Body of pancreas (tissue), 4 donors: ENCODE measurements at regions not wholly inside any gene's neighbourhood (a gene's known extent, or its start where the extent isn't known, plus 50 kb on each side); places are given as distances from the start of the nearest gene placed in this dataset.

ENCODE experiments used
- POLR2A ChIP-seq, 3 donors: fragments of 450-650 bp; IDR thresholded peaks; one replicate each; pipeline ENCODE4 v1.6.1; 2016; ENCODE audit warnings: antibody characterized with exemption in 3 of 3, mild to moderate bottlenecking in 2 of 3
- TF ChIP-seq, protein P1 (sequence below), 7 experiments: fragments of 450-650 bp in 4 of 7; fragments of 200-600 bp in 3 of 7; sonication (generic) in 3 of 7; IDR thresholded peaks; one replicate each; pipeline ENCODE4 v1.5.1; 2016 to 2019; ENCODE audit warnings: antibody characterized with exemption in 7 of 7

DNA sequence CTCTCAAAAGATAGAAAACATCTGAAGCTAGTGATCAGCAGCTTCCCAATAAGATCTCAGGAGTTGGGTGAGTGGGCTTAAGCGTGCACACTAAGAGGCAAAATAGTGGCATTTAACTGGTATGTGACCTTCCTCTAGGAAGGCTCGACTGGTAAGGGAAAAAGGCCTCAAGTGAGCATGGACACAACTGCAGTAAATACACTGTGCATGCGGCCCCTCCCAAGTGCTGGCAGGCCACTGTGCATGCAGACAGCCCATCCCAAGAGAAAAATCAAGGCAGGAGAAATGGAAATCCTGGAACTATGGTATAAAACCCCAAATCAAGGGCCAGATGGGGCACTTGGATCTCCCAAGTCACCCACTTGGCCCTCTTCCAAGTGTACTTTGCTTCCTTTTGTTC, 112.7 kb downstream of the SMC2 start:
- TF ChIP-seq, protein P1, sequence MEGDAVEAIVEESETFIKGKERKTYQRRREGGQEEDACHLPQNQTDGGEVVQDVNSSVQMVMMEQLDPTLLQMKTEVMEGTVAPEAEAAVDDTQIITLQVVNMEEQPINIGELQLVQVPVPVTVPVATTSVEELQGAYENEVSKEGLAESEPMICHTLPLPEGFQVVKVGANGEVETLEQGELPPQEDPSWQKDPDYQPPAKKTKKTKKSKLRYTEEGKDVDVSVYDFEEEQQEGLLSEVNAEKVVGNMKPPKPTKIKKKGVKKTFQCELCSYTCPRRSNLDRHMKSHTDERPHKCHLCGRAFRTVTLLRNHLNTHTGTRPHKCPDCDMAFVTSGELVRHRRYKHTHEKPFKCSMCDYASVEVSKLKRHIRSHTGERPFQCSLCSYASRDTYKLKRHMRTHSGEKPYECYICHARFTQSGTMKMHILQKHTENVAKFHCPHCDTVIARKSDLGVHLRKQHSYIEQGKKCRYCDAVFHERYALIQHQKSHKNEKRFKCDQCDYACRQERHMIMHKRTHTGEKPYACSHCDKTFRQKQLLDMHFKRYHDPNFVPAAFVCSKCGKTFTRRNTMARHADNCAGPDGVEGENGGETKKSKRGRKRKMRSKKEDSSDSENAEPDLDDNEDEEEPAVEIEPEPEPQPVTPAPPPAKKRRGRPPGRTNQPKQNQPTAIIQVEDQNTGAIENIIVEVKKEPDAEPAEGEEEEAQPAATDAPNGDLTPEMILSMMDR (IDR thresholded peaks at IDR 0.05): no peak
- TF ChIP-seq POLR2A (IDR thresholded peaks at IDR 0.05): no peak
